GM10266 (cell line): ENCODE measurements at regions not wholly inside any gene's neighbourhood (a gene's known extent, or its start where the extent isn't known, plus 50 kb on each side); places are given as distances from the start of the nearest gene placed in this dataset.

Experiments
- DNase-seq: peaks from one replicate; pipeline ENCODE4 v3.0.0; 2012; ENCODE audit errors: extremely low spot score
- CTCF ChIP-seq: IDR thresholded peaks from 2 replicates; pipeline ENCODE4 v1.5.1; 2012; ENCODE audit warnings: mild to moderate bottlenecking, low read depth; ENCODE audit not compliant: control insufficient read depth, insufficient read depth; ENCODE audit errors: missing control alignments

GRCh38 chr2:53353135-53354114 is 414.2 kb upstream of the CHAC2 start:
- DNase-seq, result no peak
- no peak for TF ChIP-seq CTCF

- no peak for TF ChIP-seq CTCF
- DNase-seq, result no peak
Observed at GRCh38 chr2:53347269-53347668, 420.3 kb upstream of the CHAC2 start.

- DNase-seq, result no peak
- TF ChIP-seq CTCF, result no peak
Observed at GRCh38 chr2:53342248-53342647, 425.4 kb upstream of the CHAC2 start.

GRCh38 chr2:53334610-53335009 is 433.0 kb upstream of the CHAC2 start:
- no peak for DNase-seq

GRCh38 chr2:53331667-53332066 is 435.9 kb upstream of the CHAC2 start:
- no peak for DNase-seq
- TF ChIP-seq CTCF, result no peak

More at GRCh38 chr2:53334610-53335009, 433.0 kb upstream of the CHAC2 start:
- TF ChIP-seq CTCF, result no peak

- DNase-seq, result no peak
- TF ChIP-seq CTCF, result no peak
Observed at GRCh38 chr2:53317861-53318260, 449.7 kb upstream of the CHAC2 start.

- TF ChIP-seq CTCF, result no peak
- DNase-seq, result no peak
Observed at GRCh38 chr2:53315149-53315548, 452.5 kb upstream of the CHAC2 start.
